A549 (cell line): ENCODE measurements at regions not wholly inside any gene's neighbourhood (a gene's known extent, or its start where the extent isn't known, plus 50 kb on each side); places are given as distances from the start of the nearest gene placed in this dataset.
"Not testable (repeated sequence)": the region's sequence is repeated elsewhere in the genome, so short reads cannot be mapped to it uniquely, and the experiment has no call there.

Source experiments
- ATAC-seq, 2 experiments: fragments of 200-7000 bp in 1 of 2; fragments of >200 bp in 1 of 2; cut with Nextera tagmentation in 1 of 2; cut with Tn5 transposase in 1 of 2; 3 replicates each; pipeline versions ENCODE4 v1.8.0 to v1.9.1; 2018 to 2020; ENCODE audit warnings: mild to moderate bottlenecking in 1 of 2, moderate library complexity in 1 of 2
- CTCF ChIA-PET: fragments of 300-600 bp; sonication (Branson Sonifier 250); formaldehyde crosslinking; extraction: SDS; loops from one replicate; lab custom pipeline; 2021; ENCODE audit warnings: antibody characterized with exemption, inconsistent platforms; lab: Yijun Ruan, JAX
- POLR2A ChIA-PET: fragments of 350-600 bp; formaldehyde crosslinking; extraction: SDS; loops from one replicate; lab custom pipeline; 2021; ENCODE audit warnings: antibody characterized with exemption, inconsistent platforms; lab: Yijun Ruan, JAX
- DNase-seq, 2 experiments: peaks; one replicate each; pipeline versions ENCODE4 v3.0.0 to v3.0.0-alpha.2; 2011 to 2016; ENCODE audit warnings: low read depth in 1 of 2, low spot score in 1 of 2
- FAIRE-seq: peaks from 2 replicates; lab custom pipeline; 2011; peaks lifted over from hg19 to GRCh38; lab: Jason Lieb, UNC
- H3K27ac ChIP-seq, 2 experiments: fragments of >200 bp; sonication (Bioruptor Twin); formaldehyde crosslinking; 3 replicates each; pipeline ENCODE4 v1.5.1; 2016 to 2017
- H3K4me1 ChIP-seq: fragments of >200 bp; sonication (Bioruptor Twin); formaldehyde crosslinking; 3 replicates; pipeline ENCODE4 v1.6.1; 2016
- H3K4me2 ChIP-seq: fragments of >200 bp; sonication (Bioruptor Twin); formaldehyde crosslinking; 3 replicates; pipeline ENCODE4 v1.6.1; 2016
- H3K4me3 ChIP-seq: fragments of >200 bp; sonication (Bioruptor Twin); formaldehyde crosslinking; 3 replicates; pipeline ENCODE4 v1.5.1; 2016
- H3K9me3 ChIP-seq: fragments of >200 bp; sonication (Bioruptor Twin); formaldehyde crosslinking; 3 replicates; pipeline ENCODE4 v1.6.1; 2016
- CBX8 ChIP-seq: fragments of 200-600 bp; sonication (generic); IDR thresholded peaks from 2 replicates; pipeline ENCODE4 v1.6.1; 2016
- EHMT2 ChIP-seq: fragments of 200-600 bp; sonication (generic); IDR thresholded peaks from 2 replicates; pipeline ENCODE4 v1.6.1; 2016; ENCODE audit warnings: antibody characterized with exemption, low read depth, mild to moderate bottlenecking, moderate library complexity
- FOXS1 ChIP-seq: fragments of 250-450 bp; sonication (Bioruptor Pico); IDR thresholded peaks from 2 replicates; pipeline ENCODE4 v1.5.0; 2020; ENCODE audit warnings: mild to moderate bottlenecking, moderate library complexity
- GATA3 ChIP-seq: IDR thresholded peaks from 2 replicates; pipeline ENCODE4 v1.6.1; 2012; ENCODE audit warnings: borderline replicate concordance
- HMGXB4 ChIP-seq: fragments of 250-450 bp; sonication (Bioruptor Pico); IDR thresholded peaks from 2 replicates; pipeline ENCODE4 v1.5.0; 2021; ENCODE audit warnings: mild to moderate bottlenecking, moderate library complexity, borderline replicate concordance
- JUNB ChIP-seq: fragments of >200 bp; sonication (Bioruptor Twin); formaldehyde crosslinking; IDR thresholded peaks from 2 replicates; pipeline ENCODE4 v1.6.1; 2016
- MAFK ChIP-seq: fragments of 450-650 bp; IDR thresholded peaks from 2 replicates; pipeline ENCODE4 v1.6.1; 2014; ENCODE audit not compliant: partially characterized antibody
- PBX3 ChIP-seq: IDR thresholded peaks from 2 replicates; pipeline ENCODE4 v1.6.1; 2012
- PHF8 ChIP-seq: fragments of 200-600 bp; sonication (generic); IDR thresholded peaks from 2 replicates; pipeline ENCODE4 v1.6.1; 2016; ENCODE audit warnings: low read depth, mild to moderate bottlenecking, antibody characterized with exemption, moderate library complexity, borderline replicate concordance
- POLR2AphosphoS2 ChIP-seq: conservative IDR thresholded peaks from 2 replicates; pipeline ENCODE4 v1.6.1; 2012; ENCODE audit warnings: low read length, improper control_type of control experiment, inconsistent platforms
- REST ChIP-seq: fragments of 200-600 bp; sonication (generic); IDR thresholded peaks from 2 replicates; pipeline ENCODE4 v1.6.1; 2016; ENCODE audit warnings: antibody characterized with exemption, mild to moderate bottlenecking, moderate library complexity
- RFX5 ChIP-seq: fragments of 450-650 bp; IDR thresholded peaks from 2 replicates; pipeline ENCODE4 v1.7.1; 2014; ENCODE audit warnings: antibody characterized with exemption, mild to moderate bottlenecking, moderate library complexity
- WGBS: methylation state at CpG from one replicate; pipeline ENCODE4 v1.1.6; 2017; ENCODE audit errors: missing lambda C conversion rate; 5-methylcytosine and 5-hydroxymethylcytosine counted together

GRCh38 chr17:26731005-26731921, 562.7 kb upstream of the WSB1 start:
- no peak for ATAC-seq
- 79% methylated on average over 73 of the region's 96 CpGs for WGBS

GRCh38 chr17:26731926-26732325, 562.0 kb upstream of the WSB1 start:
- POLR2A ChIA-PET, ATAC-seq, H3K9me3 ChIP-seq, H3K4me2 ChIP-seq, H3K4me1 ChIP-seq, CTCF ChIA-PET, FAIRE-seq, H3K4me3 ChIP-seq, H3K27ac ChIP-seq, DNase-seq: not testable (repeated sequence)
- 51% methylated on average over 18 of the region's 22 CpGs for WGBS

More at GRCh38 chr17:26731005-26731921, 562.7 kb upstream of the WSB1 start:
- POLR2A ChIA-PET = no interaction called here
- no peak for FAIRE-seq
- CTCF ChIA-PET = no interaction called here
- Histone ChIP-seq H3K4me3 (no peak overlapping the region), H3K27ac (no peak overlapping the region), H3K4me2 (no peak overlapping the region), H3K9me3 (no peaks in the 10 kb centered on the region; the same call in 2 of the 3 replicates), H3K4me1 (no peaks in the 10 kb centered on the region)
- no peak for DNase-seq
- no peak for TF ChIP-seq CBX8
- TF ChIP-seq MAFK = peak; percentile 45
- TF ChIP-seq GATA3 = no peak

GRCh38 chr17:26734775-26735174, 559.1 kb upstream of the WSB1 start:
- DNase-seq, FAIRE-seq, ATAC-seq, H3K4me2 ChIP-seq, H3K4me3 ChIP-seq, H3K27ac ChIP-seq, H3K9me3 ChIP-seq, POLR2A ChIA-PET, CTCF ChIA-PET, H3K4me1 ChIP-seq: not testable (repeated sequence)
- 0% methylated on average over 2 of the region's 2 CpGs for WGBS

- CTCF ChIA-PET, H3K4me2 ChIP-seq, FAIRE-seq, DNase-seq, H3K27ac ChIP-seq, H3K9me3 ChIP-seq, ATAC-seq, POLR2A ChIA-PET, H3K4me1 ChIP-seq, H3K4me3 ChIP-seq: not testable (repeated sequence)
- WGBS = 12% methylated on average over 6 of the region's 6 CpGs
Observed at GRCh38 chr17:26735977-26736376, 557.9 kb upstream of the WSB1 start.

- peak overlapping the region; percentile 49 for H3K4me2 ChIP-seq
- TF ChIP-seq POLR2AphosphoS2 = no peak
- no peak for TF ChIP-seq EHMT2
- no peak for TF ChIP-seq HMGXB4 (CRISPR knock-in tag)
- TF ChIP-seq FOXS1 (CRISPR knock-in tag) = no peak
- TF ChIP-seq PHF8 = no peak
- no peak for TF ChIP-seq PBX3
- no peak for TF ChIP-seq JUNB
- no peak for TF ChIP-seq REST
- TF ChIP-seq RFX5 = no peak
- TF ChIP-seq CBX8 = no peak
- FAIRE-seq (no peak), DNase-seq (no peak), ATAC-seq (no peak)
- POLR2A ChIA-PET = no interaction called here
- 86% methylated on average over 55 of the region's 103 CpGs for WGBS
- H3K9me3 ChIP-seq = no peaks in the 10 kb centered on the region
- H3K4me3 ChIP-seq = peak overlapping the region; percentile 22; the same call in 1 of the 3 replicates
- H3K4me1 ChIP-seq = no peaks in the 10 kb centered on the region
- CTCF ChIA-PET = no interaction called here
- H3K27ac ChIP-seq = no peak overlapping the region
Observed at GRCh38 chr17:26765860-26766709, 527.8 kb upstream of the WSB1 start.
